HCT116 (cell line): ENCODE measurements at regions not wholly inside any gene's neighbourhood (a gene's known extent, or its start where the extent isn't known, plus 50 kb on each side); places are given as distances from the start of the nearest gene placed in this dataset.

Experiments used
- CEBPB ChIP-seq: IDR thresholded peaks from 2 replicates; pipeline ENCODE4 v1.6.1; 2012; ENCODE audit warnings: low read depth
- CTCF ChIP-seq, 3 experiments: fragments of 200-600 bp in 1 of 3; sonication (generic) in 1 of 3; IDR thresholded peaks in 2 of 3; conservative IDR thresholded peaks in 1 of 3; 2 replicates each; pipeline ENCODE4 v1.5.1; 2012 to 2017; ENCODE audit warnings: low read depth in 2 of 3, low read length in 2 of 3, antibody characterized with exemption in 1 of 3, borderline replicate concordance in 1 of 3, control low read depth in 1 of 3, mild to moderate bottlenecking in 1 of 3, mixed read lengths in 1 of 3, mixed run types in 1 of 3, moderate library complexity in 1 of 3; ENCODE audit not compliant: insufficient read depth in 1 of 3
- EGR1 ChIP-seq: IDR thresholded peaks from 2 replicates; pipeline ENCODE4 v1.6.1; 2012; ENCODE audit warnings: low read depth
- EZH2 ChIP-seq: fragments of 200-600 bp; sonication (generic); IDR thresholded peaks from 2 replicates; pipeline ENCODE4 v1.6.1; 2017; ENCODE audit warnings: antibody characterized with exemption, mixed run types
- JUND ChIP-seq: IDR thresholded peaks from 2 replicates; pipeline ENCODE4 v1.6.1; 2012
- POLR2A ChIP-seq: IDR thresholded peaks from 2 replicates; pipeline ENCODE4 v1.7.0; 2011; ENCODE audit warnings: borderline replicate concordance; ENCODE audit not compliant: insufficient read depth, insufficient read length; ENCODE audit errors: extremely low read depth
- POLR2AphosphoS5 ChIP-seq: IDR thresholded peaks from 2 replicates; pipeline ENCODE4 v1.6.1; 2011; ENCODE audit warnings: mild to moderate bottlenecking, low read depth, low read length, moderate library complexity
- TF ChIP-seq, protein P1 (sequence below): IDR thresholded peaks from 2 replicates; pipeline ENCODE4 v1.6.1; 2011; ENCODE audit warnings: mild to moderate bottlenecking, low read length, moderate library complexity; ENCODE audit not compliant: insufficient replicate concordance; ENCODE audit errors: extremely low read depth

GRCh38 chr10:2734603-2735002 lies 332.7 kb upstream of the PFKP start:
- TF ChIP-seq EZH2 (no peak), CTCF (IDR thresholded peaks at IDR 0.05 in 2 of 3, conservative IDR thresholded peaks at IDR 0.05 in 1 of 3; ENCODE audit: borderline replicate concordance in 1 of 3, insufficient read depth in 1 of 3, low read depth in 2 of 3, low read length in 2 of 3) (no peak), POLR2AphosphoS5 (no peak), EGR1 (no peak), JUND (no peak), CEBPB (no peak), POLR2A (no peak)
- TF ChIP-seq, protein P1, sequence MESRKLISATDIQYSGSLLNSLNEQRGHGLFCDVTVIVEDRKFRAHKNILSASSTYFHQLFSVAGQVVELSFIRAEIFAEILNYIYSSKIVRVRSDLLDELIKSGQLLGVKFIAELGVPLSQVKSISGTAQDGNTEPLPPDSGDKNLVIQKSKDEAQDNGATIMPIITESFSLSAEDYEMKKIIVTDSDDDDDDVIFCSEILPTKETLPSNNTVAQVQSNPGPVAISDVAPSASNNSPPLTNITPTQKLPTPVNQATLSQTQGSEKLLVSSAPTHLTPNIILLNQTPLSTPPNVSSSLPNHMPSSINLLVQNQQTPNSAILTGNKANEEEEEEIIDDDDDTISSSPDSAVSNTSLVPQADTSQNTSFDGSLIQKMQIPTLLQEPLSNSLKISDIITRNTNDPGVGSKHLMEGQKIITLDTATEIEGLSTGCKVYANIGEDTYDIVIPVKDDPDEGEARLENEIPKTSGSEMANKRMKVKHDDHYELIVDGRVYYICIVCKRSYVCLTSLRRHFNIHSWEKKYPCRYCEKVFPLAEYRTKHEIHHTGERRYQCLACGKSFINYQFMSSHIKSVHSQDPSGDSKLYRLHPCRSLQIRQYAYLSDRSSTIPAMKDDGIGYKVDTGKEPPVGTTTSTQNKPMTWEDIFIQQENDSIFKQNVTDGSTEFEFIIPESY = no peak
